ENCODE measurements at regions not wholly inside any gene's neighbourhood (a gene's known extent, or its start where the extent isn't known, plus 50 kb on each side); places are given as distances from the start of the nearest gene placed in this dataset.
"Not testable (repeated sequence)": the region's sequence is repeated elsewhere in the genome, so short reads cannot be mapped to it uniquely, and the experiment has no call there.

DNA sequence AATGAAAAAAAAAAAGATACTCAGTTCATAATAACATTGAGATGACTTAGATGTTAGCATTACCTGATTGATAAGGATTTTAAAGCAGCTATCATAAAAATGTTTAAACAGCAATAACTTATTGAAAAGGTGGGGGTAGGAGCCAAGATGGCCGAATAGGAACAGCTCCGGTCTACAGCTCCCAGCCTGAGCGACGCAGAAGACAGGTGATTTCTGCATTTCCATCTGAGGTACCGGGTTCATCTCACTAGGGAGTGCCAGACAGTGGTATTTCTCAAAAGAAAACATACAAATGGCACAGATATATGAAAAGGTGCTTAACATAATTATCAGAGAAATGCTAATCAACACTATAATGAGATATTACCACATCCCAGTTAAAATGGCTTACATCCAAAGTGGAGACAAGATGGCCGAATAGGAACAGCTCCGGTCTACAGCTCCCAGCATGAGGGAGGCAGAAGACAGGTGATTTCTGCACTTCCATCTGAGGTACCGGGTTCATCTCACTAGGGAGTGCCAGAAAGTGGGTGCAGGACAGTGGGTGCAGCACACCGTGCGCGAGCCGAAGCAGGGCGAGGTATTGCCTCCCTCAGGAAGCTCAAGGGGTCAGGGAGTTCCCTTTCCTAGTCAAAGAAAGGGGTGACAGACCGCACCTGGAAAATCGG is 66.5 kb upstream of the FGF13 start:
- TF ChIP-seq, protein P1, sequence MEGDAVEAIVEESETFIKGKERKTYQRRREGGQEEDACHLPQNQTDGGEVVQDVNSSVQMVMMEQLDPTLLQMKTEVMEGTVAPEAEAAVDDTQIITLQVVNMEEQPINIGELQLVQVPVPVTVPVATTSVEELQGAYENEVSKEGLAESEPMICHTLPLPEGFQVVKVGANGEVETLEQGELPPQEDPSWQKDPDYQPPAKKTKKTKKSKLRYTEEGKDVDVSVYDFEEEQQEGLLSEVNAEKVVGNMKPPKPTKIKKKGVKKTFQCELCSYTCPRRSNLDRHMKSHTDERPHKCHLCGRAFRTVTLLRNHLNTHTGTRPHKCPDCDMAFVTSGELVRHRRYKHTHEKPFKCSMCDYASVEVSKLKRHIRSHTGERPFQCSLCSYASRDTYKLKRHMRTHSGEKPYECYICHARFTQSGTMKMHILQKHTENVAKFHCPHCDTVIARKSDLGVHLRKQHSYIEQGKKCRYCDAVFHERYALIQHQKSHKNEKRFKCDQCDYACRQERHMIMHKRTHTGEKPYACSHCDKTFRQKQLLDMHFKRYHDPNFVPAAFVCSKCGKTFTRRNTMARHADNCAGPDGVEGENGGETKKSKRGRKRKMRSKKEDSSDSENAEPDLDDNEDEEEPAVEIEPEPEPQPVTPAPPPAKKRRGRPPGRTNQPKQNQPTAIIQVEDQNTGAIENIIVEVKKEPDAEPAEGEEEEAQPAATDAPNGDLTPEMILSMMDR (IDR thresholded peaks at IDR 0.05), result not testable (repeated sequence)
- TF ChIP-seq, protein P2, sequence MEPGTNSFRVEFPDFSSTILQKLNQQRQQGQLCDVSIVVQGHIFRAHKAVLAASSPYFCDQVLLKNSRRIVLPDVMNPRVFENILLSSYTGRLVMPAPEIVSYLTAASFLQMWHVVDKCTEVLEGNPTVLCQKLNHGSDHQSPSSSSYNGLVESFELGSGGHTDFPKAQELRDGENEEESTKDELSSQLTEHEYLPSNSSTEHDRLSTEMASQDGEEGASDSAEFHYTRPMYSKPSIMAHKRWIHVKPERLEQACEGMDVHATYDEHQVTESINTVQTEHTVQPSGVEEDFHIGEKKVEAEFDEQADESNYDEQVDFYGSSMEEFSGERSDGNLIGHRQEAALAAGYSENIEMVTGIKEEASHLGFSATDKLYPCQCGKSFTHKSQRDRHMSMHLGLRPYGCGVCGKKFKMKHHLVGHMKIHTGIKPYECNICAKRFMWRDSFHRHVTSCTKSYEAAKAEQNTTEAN (CRISPR knock-in tag; IDR thresholded peaks at IDR 0.05), result not testable (repeated sequence)
- TF ChIP-seq, protein P3, sequence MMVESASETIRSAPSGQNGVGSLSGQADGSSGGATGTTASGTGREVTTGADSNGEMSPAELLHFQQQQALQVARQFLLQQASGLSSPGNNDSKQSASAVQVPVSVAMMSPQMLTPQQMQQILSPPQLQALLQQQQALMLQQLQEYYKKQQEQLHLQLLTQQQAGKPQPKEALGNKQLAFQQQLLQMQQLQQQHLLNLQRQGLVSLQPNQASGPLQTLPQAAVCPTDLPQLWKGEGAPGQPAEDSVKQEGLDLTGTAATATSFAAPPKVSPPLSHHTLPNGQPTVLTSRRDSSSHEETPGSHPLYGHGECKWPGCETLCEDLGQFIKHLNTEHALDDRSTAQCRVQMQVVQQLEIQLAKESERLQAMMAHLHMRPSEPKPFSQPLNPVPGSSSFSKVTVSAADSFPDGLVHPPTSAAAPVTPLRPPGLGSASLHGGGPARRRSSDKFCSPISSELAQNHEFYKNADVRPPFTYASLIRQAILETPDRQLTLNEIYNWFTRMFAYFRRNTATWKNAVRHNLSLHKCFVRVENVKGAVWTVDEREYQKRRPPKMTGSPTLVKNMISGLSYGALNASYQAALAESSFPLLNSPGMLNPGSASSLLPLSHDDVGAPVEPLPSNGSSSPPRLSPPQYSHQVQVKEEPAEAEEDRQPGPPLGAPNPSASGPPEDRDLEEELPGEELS (CRISPR knock-in tag; IDR thresholded peaks at IDR 0.05), result not testable (repeated sequence)
- TF ChIP-seq NFE2L1 (CRISPR knock-in tag; IDR thresholded peaks at IDR 0.05); JUN (CRISPR knock-in tag; IDR thresholded peaks at IDR 0.05); FOXP1 (CRISPR knock-in tag; IDR thresholded peaks at IDR 0.05; ENCODE audit: borderline replicate concordance): not testable (repeated sequence)
- TF ChIP-seq, protein P4, sequence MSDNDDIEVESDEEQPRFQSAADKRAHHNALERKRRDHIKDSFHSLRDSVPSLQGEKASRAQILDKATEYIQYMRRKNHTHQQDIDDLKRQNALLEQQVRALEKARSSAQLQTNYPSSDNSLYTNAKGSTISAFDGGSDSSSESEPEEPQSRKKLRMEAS (CRISPR knock-in tag; IDR thresholded peaks at IDR 0.05), result not testable (repeated sequence)

Data from WTC11 (cell line).